Natural killer cell (primary cell): ENCODE measurements at regions not wholly inside any gene's neighbourhood (a gene's known extent, or its start where the extent isn't known, plus 50 kb on each side); places are given as distances from the start of the nearest gene placed in this dataset.
A peak's percentile ranks its signal among the peaks of the same experiment; 100 is the strongest.

Source experiments
- ATAC-seq, 3 donors: fragments of 150-1000 bp in 2 of 3; fragments of 200-7000 bp in 1 of 3; cut with Tn5 transposase; 1 replicate in 1 of 3; 2 replicates in 2 of 3; pipeline ENCODE4 v1.10.0; 2021; ENCODE audit warnings: mild to moderate bottlenecking in 2 of 3, moderate library complexity in 2 of 3
- DNase-seq, 2 donors: peaks; one replicate each; pipeline versions ENCODE4 v3.0.0 to v3.0.0-alpha.2; 2013 to 2021; ENCODE audit warnings: mixed read lengths in 1 of 2
- H3K27ac ChIP-seq: one replicate; pipeline ENCODE4 v1.5.1; 2013; ENCODE audit warnings: mild to moderate bottlenecking, low read length
- H3K27me3 ChIP-seq: one replicate; pipeline ENCODE4 v1.6.1; 2013; ENCODE audit warnings: low read length; ENCODE audit not compliant: control insufficient read depth, insufficient read depth
- H3K36me3 ChIP-seq: one replicate; pipeline ENCODE4 v1.6.1; 2013; ENCODE audit warnings: low read length; ENCODE audit not compliant: control insufficient read depth, insufficient read depth
- H3K4me1 ChIP-seq: one replicate; pipeline ENCODE4 v1.6.1; 2013; ENCODE audit warnings: low read length; ENCODE audit not compliant: control insufficient read depth, insufficient read depth
- H3K4me3 ChIP-seq: one replicate; pipeline ENCODE4 v1.5.1; 2013; ENCODE audit warnings: low read length
- H3K9me3 ChIP-seq: one replicate; pipeline ENCODE4 v1.6.1; 2013; ENCODE audit warnings: low read length; ENCODE audit not compliant: control insufficient read depth, insufficient read depth
- H3K27ac Mint-ChIP-seq, 2 donors: one replicate each; pipeline ENCODE4 v1.8.0; 2022; ENCODE audit warnings: mild to moderate bottlenecking in 2 of 2, mixed read lengths in 2 of 2, moderate library complexity in 1 of 2
- H3K27me3 Mint-ChIP-seq, 2 donors: one replicate each; pipeline ENCODE4 v1.8.0; 2022; ENCODE audit warnings: low read depth in 2 of 2, mixed read lengths in 2 of 2
- H3K36me3 Mint-ChIP-seq: one replicate; pipeline ENCODE4 v1.8.0; 2022; ENCODE audit warnings: mixed read lengths
- H3K4me1 Mint-ChIP-seq, 2 donors: one replicate each; pipeline ENCODE4 v1.8.0; 2022; ENCODE audit warnings: mixed read lengths in 2 of 2
- H3K4me3 Mint-ChIP-seq: one replicate; pipeline ENCODE4 v1.8.0; 2022; ENCODE audit warnings: mild to moderate bottlenecking, moderate library complexity, mixed read lengths
- H3K9me3 Mint-ChIP-seq, 2 donors: one replicate each; pipeline ENCODE4 v1.8.0; 2022; ENCODE audit warnings: mixed read lengths in 2 of 2
- CTCF ChIP-seq: fragments of 200-600 bp; IDR thresholded peaks from one replicate; pipeline ENCODE4 v1.8.0; 2022; ENCODE audit warnings: antibody characterized with exemption
- WGBS: methylation state at CpG from one replicate; pipeline ENCODE4 v1.1.7; 2013; ENCODE audit warnings: missing lambda C conversion rate; ENCODE audit not compliant: insufficient coverage; 5-methylcytosine and 5-hydroxymethylcytosine counted together
- intact Hi-C: fragments of 100-400 bp; cut with micrococcal nuclease; formaldehyde crosslinking; loops from one replicate; pipeline ENCODE4 v1.14.2; 2022

DNA sequence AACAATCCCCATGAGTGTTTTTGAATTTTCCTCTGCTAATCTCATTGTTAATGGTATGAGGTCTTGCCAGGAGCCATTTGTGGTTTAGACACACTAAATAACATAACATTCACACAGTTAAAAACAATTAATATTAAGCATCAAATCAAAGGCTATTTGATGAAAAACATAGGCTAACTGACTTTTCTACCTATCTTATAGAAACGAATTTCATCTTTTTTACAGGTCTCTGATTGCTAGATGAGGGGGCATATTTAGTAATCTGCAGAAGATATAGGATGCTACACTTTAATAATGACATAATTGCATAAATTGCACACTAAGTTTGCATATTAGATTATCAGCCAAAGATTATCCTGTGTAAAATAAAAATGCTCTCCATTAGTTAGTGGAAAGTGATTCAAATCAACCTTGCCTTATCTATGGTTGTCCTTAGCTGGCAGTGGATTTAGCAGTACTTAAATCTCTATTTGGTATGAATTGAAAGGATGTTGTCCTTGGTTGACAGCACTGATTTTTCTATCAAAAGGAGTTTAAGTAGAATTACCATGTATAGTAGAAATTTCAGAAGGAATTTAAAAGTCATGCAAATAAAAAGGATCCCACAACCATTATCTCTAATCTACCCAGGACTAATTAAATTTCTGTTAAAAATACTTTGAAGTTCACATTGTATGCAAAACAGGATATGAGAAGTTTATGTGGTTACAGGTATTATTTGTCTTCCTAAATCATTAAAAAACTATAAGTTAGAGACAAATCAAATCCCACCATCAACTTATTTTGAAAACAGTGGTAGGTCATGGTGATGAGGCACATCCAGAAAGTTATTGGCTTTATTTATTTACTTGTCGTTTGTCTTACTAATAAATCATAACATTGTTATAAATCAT lies 50.6 kb upstream of the SPAG16 start:
- Histone ChIP-seq H3K4me3 (no peak overlapping the region), H3K9me3 (no peaks in the 10 kb centered on the region), H3K27ac (peak overlapping the region; percentile 33), H3K36me3 (no peaks in the 10 kb centered on the region), H3K4me1 (peaks cover 3% of the 10 kb centered on the region), H3K27me3 (no peaks in the 10 kb centered on the region)
- ATAC-seq: no peak
- Mint-ChIP-seq H3K4me1 (peaks cover 20 to 21% of the 10 kb centered on the region in 2 donors), H3K9me3 (no peaks in the 10 kb centered on the region), H3K4me3 (peak overlapping the region; percentile 55), H3K36me3 (no peaks in the 10 kb centered on the region), H3K27ac (peak overlapping the region; percentile 70 to 71), H3K27me3 (peaks cover 4 to 18% of the 10 kb centered on the region in 2 donors)
- no peak for TF ChIP-seq CTCF
- no CpG with 5 or more reads among the region's 2 CpGs for WGBS
- DNase-seq: no peak
- intact Hi-C loops: no loop called here
